CD4-positive, CD25-positive, alpha-beta regulatory T cell (primary cell): ENCODE measurements at regions not wholly inside any gene's neighbourhood (a gene's known extent, or its start where the extent isn't known, plus 50 kb on each side); places are given as distances from the start of the nearest gene placed in this dataset.

Experiments
- ATAC-seq, 2 donors: fragments of 150-1000 bp; cut with Tn5 transposase; one replicate each; pipeline ENCODE4 v1.10.0; 2021; ENCODE audit warnings: low read depth in 2 of 2, moderate number of reproducible peaks in 2 of 2, moderate library complexity in 1 of 2
- DNase-seq, 3 donors: peaks; one replicate each; pipeline versions ENCODE4 v3.0.0 to v3.0.0-alpha.2; 2012 to 2022; ENCODE audit warnings: mixed read lengths in 1 of 3
- H3K27ac ChIP-seq: one replicate; pipeline ENCODE4 v1.7.0; 2013; ENCODE audit warnings: mild to moderate bottlenecking, low read length; ENCODE audit not compliant: insufficient read depth, poor library complexity, severe bottlenecking
- H3K27me3 ChIP-seq: one replicate; pipeline ENCODE4 v1.7.0; 2013; ENCODE audit warnings: low read length; ENCODE audit not compliant: control insufficient read depth, insufficient read depth
- H3K36me3 ChIP-seq: one replicate; pipeline ENCODE4 v1.7.0; 2013; ENCODE audit warnings: mild to moderate bottlenecking, low read length, moderate library complexity; ENCODE audit not compliant: control insufficient read depth, insufficient read depth
- H3K4me1 ChIP-seq: 2 replicates; pipeline ENCODE4 v1.7.0; 2013; ENCODE audit warnings: mild to moderate bottlenecking, low read length; ENCODE audit not compliant: insufficient read depth, control insufficient read depth, poor library complexity, severe bottlenecking
- H3K4me3 ChIP-seq: one replicate; pipeline ENCODE4 v1.7.0; 2013; ENCODE audit warnings: low read depth, mild to moderate bottlenecking, low read length, moderate library complexity
- H3K9me3 ChIP-seq, 2 experiments: 1 replicate in 1 of 2; 2 replicates in 1 of 2; pipeline ENCODE4 v1.7.0; 2013; ENCODE audit warnings: low read length in 2 of 2, mild to moderate bottlenecking in 1 of 2, moderate library complexity in 1 of 2; ENCODE audit not compliant: control insufficient read depth in 2 of 2
- H3K27ac Mint-ChIP-seq, 3 donors: one replicate each; pipeline ENCODE4 v1.8.0; 2020 to 2022; ENCODE audit warnings: mild to moderate bottlenecking in 3 of 3, mixed read lengths in 3 of 3, moderate library complexity in 2 of 3
- H3K27me3 Mint-ChIP-seq: one replicate; pipeline ENCODE4 v1.8.0; 2022; ENCODE audit warnings: mild to moderate bottlenecking, mixed read lengths
- H3K36me3 Mint-ChIP-seq: one replicate; pipeline ENCODE4 v1.8.0; 2020; ENCODE audit warnings: mixed read lengths
- H3K4me1 Mint-ChIP-seq, 4 donors: one replicate each; pipeline ENCODE4 v1.8.0; 2020 to 2022; ENCODE audit warnings: mixed read lengths in 4 of 4, mild to moderate bottlenecking in 1 of 4
- H3K4me3 Mint-ChIP-seq, 4 donors: one replicate each; pipeline ENCODE4 v1.8.0; 2020 to 2022; ENCODE audit warnings: mild to moderate bottlenecking in 4 of 4, mixed read lengths in 4 of 4, moderate library complexity in 3 of 4
- H3K9me3 Mint-ChIP-seq, 7 donors: one replicate each; pipeline ENCODE4 v1.8.0; 2020 to 2022; ENCODE audit warnings: mixed read lengths in 7 of 7, mild to moderate bottlenecking in 3 of 7, moderate library complexity in 2 of 7

- no peaks in the 10 kb centered on the region for H3K4me1 Mint-ChIP-seq
- H3K4me3 ChIP-seq, result no peak overlapping the region
- H3K9me3 Mint-ChIP-seq, result peaks cover 0 to 13% (median 3%) of the 10 kb centered on the region in 7 donors
- no peak overlapping the region for H3K27ac Mint-ChIP-seq
- no peak for DNase-seq
- H3K36me3 Mint-ChIP-seq, result no peaks in the 10 kb centered on the region
- no peaks in the 10 kb centered on the region for H3K36me3 ChIP-seq
- no peak for ATAC-seq
- no peaks in the 10 kb centered on the region for H3K27me3 Mint-ChIP-seq
- no peak overlapping the region for H3K27ac ChIP-seq
- no peaks in the 10 kb centered on the region for H3K27me3 ChIP-seq
- H3K9me3 ChIP-seq, result peaks cover 0 to 6% of the 10 kb centered on the region in 2 experiments
- H3K4me3 Mint-ChIP-seq, result no peak overlapping the region
- H3K4me1 ChIP-seq, result no peaks in the 10 kb centered on the region
Observed at GRCh38 chr15:46354443-46354842, 719.6 kb downstream of the SQOR start.

- DNase-seq (no peak), ATAC-seq (no peak)
- no peaks in the 10 kb centered on the region for H3K4me1 ChIP-seq
- H3K27me3 ChIP-seq, result no peaks in the 10 kb centered on the region
- H3K4me1 Mint-ChIP-seq, result no peaks in the 10 kb centered on the region
- no peaks in the 10 kb centered on the region for H3K36me3 Mint-ChIP-seq
- no peak overlapping the region for H3K4me3 Mint-ChIP-seq
- no peaks in the 10 kb centered on the region for H3K27me3 Mint-ChIP-seq
- no peaks in the 10 kb centered on the region for H3K36me3 ChIP-seq
- H3K4me3 ChIP-seq, result no peak overlapping the region
- H3K9me3 ChIP-seq, result no peaks in the 10 kb centered on the region
- H3K27ac ChIP-seq, result no peak overlapping the region
- H3K9me3 Mint-ChIP-seq, result peaks cover 0 to 13% (median 11%) of the 10 kb centered on the region in 7 donors
- H3K27ac Mint-ChIP-seq, result no peak overlapping the region
Observed at GRCh38 chr15:46365572-46365971, 730.7 kb downstream of the SQOR start.

GRCh38 chr15:46366360-46367007 is 731.7 kb downstream of the SQOR start:
- peaks cover 0 to 21% (median 8%) of the 10 kb centered on the region in 7 donors for H3K9me3 Mint-ChIP-seq
- Histone ChIP-seq H3K4me3 (no peak overlapping the region), H3K9me3 (no peaks in the 10 kb centered on the region), H3K36me3 (no peaks in the 10 kb centered on the region), H3K27ac (no peak overlapping the region), H3K27me3 (no peaks in the 10 kb centered on the region), H3K4me1 (no peaks in the 10 kb centered on the region)
- no peaks in the 10 kb centered on the region for H3K36me3 Mint-ChIP-seq
- ATAC-seq, result no peak
- H3K27ac Mint-ChIP-seq, result no peak overlapping the region
- no peak overlapping the region for H3K4me3 Mint-ChIP-seq
- H3K27me3 Mint-ChIP-seq, result no peaks in the 10 kb centered on the region
- DNase-seq, result no peak
- H3K4me1 Mint-ChIP-seq, result no peaks in the 10 kb centered on the region

GRCh38 chr15:46383978-46384377 is 749.1 kb downstream of the SQOR start:
- H3K36me3 Mint-ChIP-seq, result no peaks in the 10 kb centered on the region
- Histone ChIP-seq H3K9me3 (no peaks in the 10 kb centered on the region), H3K36me3 (no peaks in the 10 kb centered on the region), H3K27ac (no peak overlapping the region), H3K4me3 (no peak overlapping the region), H3K27me3 (no peaks in the 10 kb centered on the region), H3K4me1 (no peaks in the 10 kb centered on the region)
- DNase-seq (no peak), ATAC-seq (no peak)
- H3K4me1 Mint-ChIP-seq, result no peaks in the 10 kb centered on the region
- no peak overlapping the region for H3K27ac Mint-ChIP-seq
- peaks cover 0 to 10% (median 3%) of the 10 kb centered on the region in 7 donors for H3K9me3 Mint-ChIP-seq
- no peaks in the 10 kb centered on the region for H3K27me3 Mint-ChIP-seq
- no peak overlapping the region for H3K4me3 Mint-ChIP-seq

- no peaks in the 10 kb centered on the region for H3K27me3 ChIP-seq
- Mint-ChIP-seq H3K27me3 (no peaks in the 10 kb centered on the region), H3K4me1 (no peaks in the 10 kb centered on the region), H3K27ac (no peak overlapping the region), H3K4me3 (no peak overlapping the region), H3K9me3 (peaks cover 0 to 20% (median 13%) of the 10 kb centered on the region in 7 donors), H3K36me3 (no peaks in the 10 kb centered on the region)
- no peak for DNase-seq
- peaks cover 0 to 8% of the 10 kb centered on the region in 2 experiments for H3K9me3 ChIP-seq
- H3K27ac ChIP-seq, result no peak overlapping the region
- H3K4me3 ChIP-seq, result no peak overlapping the region
- ATAC-seq, result no peak
- H3K36me3 ChIP-seq, result no peaks in the 10 kb centered on the region
- no peaks in the 10 kb centered on the region for H3K4me1 ChIP-seq
Observed at GRCh38 chr15:46386356-46386755, 751.5 kb downstream of the SQOR start.

GRCh38 chr15:46389739-46390138 is 754.9 kb downstream of the SQOR start:
- Histone ChIP-seq H3K4me3 (no peak overlapping the region), H3K27me3 (no peaks in the 10 kb centered on the region), H3K27ac (no peak overlapping the region), H3K4me1 (no peaks in the 10 kb centered on the region), H3K9me3 (peaks cover 0 to 8% of the 10 kb centered on the region in 2 experiments), H3K36me3 (no peaks in the 10 kb centered on the region)
- Mint-ChIP-seq H3K9me3 (peaks cover 0 to 29% (median 13%) of the 10 kb centered on the region in 7 donors), H3K27me3 (no peaks in the 10 kb centered on the region), H3K27ac (no peak overlapping the region), H3K36me3 (no peaks in the 10 kb centered on the region), H3K4me3 (no peak overlapping the region), H3K4me1 (no peaks in the 10 kb centered on the region)
- DNase-seq, result no peak
- no peak for ATAC-seq

- Histone ChIP-seq H3K4me1 (no peaks in the 10 kb centered on the region), H3K36me3 (no peaks in the 10 kb centered on the region), H3K27ac (no peak overlapping the region), H3K27me3 (no peaks in the 10 kb centered on the region), H3K4me3 (no peak overlapping the region), H3K9me3 (peaks cover 0 to 8% of the 10 kb centered on the region in 2 experiments)
- Mint-ChIP-seq H3K36me3 (no peaks in the 10 kb centered on the region), H3K9me3 (peaks cover 0 to 24% (median 13%) of the 10 kb centered on the region in 7 donors), H3K27ac (no peak overlapping the region), H3K4me3 (no peak overlapping the region), H3K27me3 (no peaks in the 10 kb centered on the region), H3K4me1 (no peaks in the 10 kb centered on the region)
- no peak for ATAC-seq
- no peak for DNase-seq
Observed at GRCh38 chr15:46394463-46394862, 759.6 kb downstream of the SQOR start.

- peaks cover 0 to 3% of the 10 kb centered on the region in 2 experiments for H3K9me3 ChIP-seq
- Mint-ChIP-seq H3K27me3 (no peaks in the 10 kb centered on the region), H3K36me3 (no peaks in the 10 kb centered on the region), H3K4me1 (no peaks in the 10 kb centered on the region), H3K4me3 (no peak overlapping the region), H3K9me3 (peaks cover 0 to 8% (median 0%) of the 10 kb centered on the region in 7 donors), H3K27ac (no peak overlapping the region)
- ATAC-seq (no peak), DNase-seq (no peak)
- no peaks in the 10 kb centered on the region for H3K27me3 ChIP-seq
- no peak overlapping the region for H3K4me3 ChIP-seq
- H3K27ac ChIP-seq, result no peak overlapping the region
- no peaks in the 10 kb centered on the region for H3K36me3 ChIP-seq
- H3K4me1 ChIP-seq, result no peaks in the 10 kb centered on the region
Observed at GRCh38 chr15:46408312-46408711, 773.5 kb downstream of the SQOR start.
